HCT116 (cell line): ENCODE measurements at regions not wholly inside any gene's neighbourhood (a gene's known extent, or its start where the extent isn't known, plus 50 kb on each side); places are given as distances from the start of the nearest gene placed in this dataset.

ENCODE experiments used
- ATAC-seq: fragments of 200-7000 bp; cut with Tn5 transposase; 2 replicates; pipeline ENCODE4 v1.9.1; 2020; ENCODE audit warnings: mild to moderate bottlenecking, moderate library complexity
- BruUV-seq: library from RNA; stranded (reverse); fragments of 400-500 nt; replicated peaks from 2 replicates; lab custom pipeline; 2021; lab: Mats Ljungman, UMichigan
- CTCF ChIA-PET: fragments of 300-600 bp; sonication (Branson Sonifier 250); formaldehyde crosslinking; loops from one replicate; lab custom pipeline; 2021; ENCODE audit warnings: antibody characterized with exemption; lab: Charles Lee
- POLR2A ChIA-PET: fragments of 300-600, 350-600 bp; sonication (Branson Sonifier 250); formaldehyde crosslinking; loops from one replicate; lab custom pipeline; 2021; ENCODE audit warnings: antibody characterized with exemption; lab: Charles Lee
- RAD21 ChIA-PET, 2 experiments: fragments of 300-600 bp; sonication (Branson Sonifier 250); formaldehyde crosslinking; loops; one replicate each; lab custom pipeline; 2023; ENCODE audit warnings: low total read pairs in 2 of 2; ENCODE audit not compliant: uncharacterized antibody in 2 of 2, unreplicated experiment in 2 of 2, low non-redundant PET in 1 of 2; lab: Charles Lee
- DNase-seq: peaks from one replicate; pipeline ENCODE4 v3.0.0-alpha.2; 2010; ENCODE audit warnings: low read depth, low spot score
- H2AFZ ChIP-seq: fragments of 200-600 bp; shearing (Covaris generic), sonication (generic); 2 replicates; pipeline ENCODE4 v1.6.1; 2017; ENCODE audit warnings: low read depth, mixed run types, mixed read lengths, antibody characterized with exemption, low read length; ENCODE audit not compliant: poor library complexity, severe bottlenecking
- H3K27ac ChIP-seq: 2 replicates; pipeline ENCODE4 v1.5.1; 2012; ENCODE audit warnings: low read depth, low read length
- H3K27me3 ChIP-seq: fragments of 200-600 bp; sonication (generic); 2 replicates; pipeline ENCODE4 v1.6.1; 2016; ENCODE audit warnings: mixed run types, low read length, mixed read lengths; ENCODE audit not compliant: insufficient read depth
- H3K36me3 ChIP-seq, 2 experiments: fragments of 200-500 bp in 1 of 2; fragments of 200-600 bp in 1 of 2; sonication (Bioruptor generic) in 1 of 2; sonication (generic) in 1 of 2; 2 replicates each; pipeline versions ENCODE4 v1.5.1 to v1.6.1; 2014 to 2016; ENCODE audit warnings: low read length in 2 of 2, inconsistent platforms in 1 of 2, mixed read lengths in 1 of 2, mixed run types in 1 of 2; ENCODE audit not compliant: insufficient read depth in 2 of 2, control insufficient read depth in 1 of 2
- H3K4me1 ChIP-seq, 2 experiments: fragments of 200-600 bp in 1 of 2; sonication (generic) in 1 of 2; 2 replicates each; pipeline versions ENCODE4 v1.5.1 to v1.6.1; 2012 to 2017; ENCODE audit warnings: low read length in 2 of 2, inconsistent platforms in 1 of 2, mild to moderate bottlenecking in 1 of 2, mixed read lengths in 1 of 2, mixed run types in 1 of 2, moderate library complexity in 1 of 2; ENCODE audit not compliant: insufficient read depth in 2 of 2, control insufficient read depth in 1 of 2
- H3K4me2 ChIP-seq: fragments of 200-600 bp; sonication (generic); 2 replicates; pipeline ENCODE4 v1.6.1; 2017; ENCODE audit warnings: mixed run types, low read length, mixed read lengths
- H3K4me3 ChIP-seq, 2 experiments: fragments of 200-600 bp in 1 of 2; sonication (generic) in 1 of 2; replicated peaks in 1 of 2; 2 replicates each; pipeline ENCODE4 v1.5.1; 2011 to 2016; ENCODE audit warnings: low read length in 2 of 2, control low read depth in 1 of 2, low read depth in 1 of 2, mild to moderate bottlenecking in 1 of 2, mixed read lengths in 1 of 2, mixed run types in 1 of 2
- H3K79me2 ChIP-seq: fragments of 200-600 bp; sonication (generic); 2 replicates; pipeline ENCODE4 v1.6.1; 2017; ENCODE audit warnings: mild to moderate bottlenecking, mixed run types, low read length, moderate library complexity, mixed read lengths; ENCODE audit not compliant: insufficient read depth
- H3K9ac ChIP-seq: fragments of 200-600 bp; sonication (generic); 2 replicates; pipeline ENCODE4 v1.6.1; 2016; ENCODE audit warnings: low read length, mixed read lengths
- H3K9me2 ChIP-seq: fragments of 200-600 bp; sonication (generic), shearing (Covaris generic); 2 replicates; pipeline ENCODE4 v1.6.1; 2017; ENCODE audit warnings: mixed run types, mild to moderate bottlenecking, moderate library complexity; ENCODE audit not compliant: insufficient read depth
- H3K9me3 ChIP-seq, 2 experiments: fragments of 200-500 bp in 1 of 2; fragments of 200-600 bp in 1 of 2; sonication (Bioruptor generic) in 1 of 2; sonication (generic) in 1 of 2; 2 replicates each; pipeline ENCODE4 v1.6.1; 2014 to 2017; ENCODE audit warnings: low read length in 2 of 2, mixed read lengths in 2 of 2, inconsistent platforms in 1 of 2, low read depth in 1 of 2, mild to moderate bottlenecking in 1 of 2, mixed run types in 1 of 2, moderate library complexity in 1 of 2; ENCODE audit not compliant: control insufficient read depth in 1 of 2, insufficient read depth in 1 of 2
- H4K20me1 ChIP-seq: fragments of 200-600 bp; sonication (generic), shearing (Covaris generic); 2 replicates; pipeline ENCODE4 v1.6.1; 2017; ENCODE audit warnings: mixed run types, mild to moderate bottlenecking, moderate library complexity; ENCODE audit not compliant: insufficient read depth
- CBX3 ChIP-seq: IDR thresholded peaks from 2 replicates; pipeline ENCODE4 v1.6.1; 2012; ENCODE audit warnings: low read depth
- ELF1 ChIP-seq: IDR thresholded peaks from 2 replicates; pipeline ENCODE4 v1.6.1; 2012; ENCODE audit warnings: low read depth, borderline replicate concordance
- EZH2 ChIP-seq: fragments of 200-600 bp; sonication (generic); IDR thresholded peaks from 2 replicates; pipeline ENCODE4 v1.6.1; 2017; ENCODE audit warnings: antibody characterized with exemption, mixed run types
- EZH2phosphoT487 ChIP-seq: fragments of 200-600 bp; IDR thresholded peaks from 2 replicates; pipeline ENCODE4 v1.6.1; 2018; ENCODE audit warnings: antibody characterized with exemption, borderline replicate concordance
- FOSL1 ChIP-seq: IDR thresholded peaks from 2 replicates; pipeline ENCODE4 v1.6.1; 2012; ENCODE audit warnings: low read depth
- JUND ChIP-seq: IDR thresholded peaks from 2 replicates; pipeline ENCODE4 v1.6.1; 2012
- POLR2AphosphoS5 ChIP-seq: IDR thresholded peaks from 2 replicates; pipeline ENCODE4 v1.6.1; 2011; ENCODE audit warnings: mild to moderate bottlenecking, low read depth, low read length, moderate library complexity
- SP1 ChIP-seq: IDR thresholded peaks from 2 replicates; pipeline ENCODE4 v1.6.1; 2012; ENCODE audit warnings: low read depth
- SRF ChIP-seq: IDR thresholded peaks from 2 replicates; pipeline ENCODE4 v1.6.1; 2012; ENCODE audit warnings: low read depth
- TCF7L2 ChIP-seq: IDR thresholded peaks from 2 replicates; pipeline ENCODE4 v1.7.0; 2011; ENCODE audit warnings: borderline replicate concordance, inconsistent platforms; ENCODE audit not compliant: insufficient read depth, insufficient read length; ENCODE audit errors: extremely low read depth
- ZNF274 ChIP-seq: fragments of 200-500 bp; sonication (Bioruptor generic); IDR thresholded peaks from 2 replicates; pipeline ENCODE4 v1.6.1; 2014; ENCODE audit warnings: mild to moderate bottlenecking, low read depth, low read length, inconsistent platforms
- intact Hi-C: fragments of 100-400 bp; cut with micrococcal nuclease; formaldehyde crosslinking; loops from 2 replicates; pipeline ENCODE4 v1.10.0; 2022
- TF ChIP-seq, protein P1 (sequence below): IDR thresholded peaks from 2 replicates; pipeline ENCODE4 v1.6.1; 2011; ENCODE audit warnings: mild to moderate bottlenecking, low read length, moderate library complexity; ENCODE audit not compliant: insufficient replicate concordance; ENCODE audit errors: extremely low read depth
- TF ChIP-seq, protein P2 (sequence below): IDR thresholded peaks from 2 replicates; pipeline ENCODE4 v1.6.1; 2012; ENCODE audit warnings: low read depth

DNA sequence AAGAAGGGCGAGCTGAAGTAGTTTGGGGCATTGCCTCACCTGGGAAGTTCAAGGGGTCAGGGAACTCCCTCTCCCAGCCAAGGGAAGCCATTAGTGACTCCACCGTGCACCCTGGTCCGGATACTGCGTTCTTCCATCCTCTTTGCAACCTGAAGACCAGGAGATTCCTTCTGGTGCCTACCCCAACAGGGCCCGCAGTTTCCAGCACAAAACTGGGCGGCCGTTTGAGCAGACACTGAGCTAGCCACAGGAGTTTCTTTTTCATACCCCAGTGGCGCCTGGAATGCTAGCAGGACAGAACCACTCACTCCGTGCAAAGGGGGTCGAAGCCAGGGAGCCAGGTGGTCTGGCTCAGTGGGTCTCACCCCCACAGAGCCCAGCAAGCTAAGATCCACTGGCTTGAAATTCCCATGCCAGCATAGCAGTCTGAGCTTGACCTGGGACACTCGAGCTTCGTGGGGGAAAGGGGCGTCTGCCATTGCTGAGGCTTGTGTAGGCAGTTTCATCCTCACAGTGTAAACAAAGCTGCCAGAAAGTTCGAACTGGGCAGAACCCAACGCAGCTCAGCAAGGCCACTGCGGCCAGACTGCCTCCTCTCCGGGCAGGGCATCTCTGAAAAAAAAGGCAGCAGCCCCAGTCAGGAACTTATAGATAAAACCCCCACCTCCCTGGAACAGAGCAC is 1039.4 kb upstream of the IGFBP7 start:
- H3K9me3 ChIP-seq, result peaks cover 3 to 5% of the 10 kb centered on the region in 2 experiments; a peak in 2 of 4 replicates
- no peaks in the 10 kb centered on the region for H3K79me2 ChIP-seq
- CTCF ChIA-PET, result no interaction called here
- RAD21 ChIA-PET, result no interaction called here
- POLR2A ChIA-PET, result no interaction called here
- no peaks in the 10 kb centered on the region for H4K20me1 ChIP-seq
- no peaks in the 10 kb centered on the region for H3K36me3 ChIP-seq
- no peak overlapping the region for H3K9ac ChIP-seq
- TF ChIP-seq CBX3, result no peak
- TF ChIP-seq SRF, result no peak
- no peak for TF ChIP-seq EZH2phosphoT487
- no peak for TF ChIP-seq JUND
- no peak for TF ChIP-seq ELF1
- no peak for TF ChIP-seq TCF7L2
- TF ChIP-seq, all 23 proteins: peak for 0
- no TSS peak for BruUV-seq
- intact Hi-C loops, result no loop called here
- no peak overlapping the region for H3K4me3 ChIP-seq
- H3K4me1 ChIP-seq, result no peaks in the 10 kb centered on the region
- no peak overlapping the region for H3K4me2 ChIP-seq
- ATAC-seq, result no peak
- no peaks in the 10 kb centered on the region for H3K27me3 ChIP-seq
- DNase-seq, result no peak
- H3K27ac ChIP-seq, result no peak overlapping the region
- H2AFZ ChIP-seq, result no peak overlapping the region
- H3K9me2 ChIP-seq, result no peaks in the 10 kb centered on the region

DNA sequence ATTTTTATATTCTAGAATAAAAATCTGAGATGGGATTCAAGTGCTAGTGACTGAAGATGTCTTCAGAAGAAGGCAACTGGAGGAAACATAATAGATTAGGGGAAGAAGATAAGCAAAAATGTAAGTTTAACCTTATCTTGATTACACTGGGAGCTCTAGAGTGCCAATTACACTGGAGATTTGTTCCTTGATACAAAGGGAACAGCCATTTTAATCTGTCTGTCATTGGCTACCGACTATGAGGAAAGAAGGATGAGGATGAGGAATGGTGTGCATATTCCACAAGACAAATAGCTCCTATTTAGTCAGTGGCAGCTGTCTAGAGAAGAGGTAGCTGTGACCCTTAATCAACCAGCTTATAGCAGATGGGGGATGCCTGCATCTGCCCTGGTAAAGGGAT is 1034.5 kb upstream of the IGFBP7 start:
- intact Hi-C loops, result no loop called here

More for the DNA sequence above, 1034.5 kb upstream of the IGFBP7 start:
- no peaks in the 10 kb centered on the region for H3K4me1 ChIP-seq
- no TSS peak for BruUV-seq
- ChIA-PET CTCF (no interaction called here), POLR2A (no interaction called here), RAD21 (no interaction called here)
- no peak overlapping the region for H2AFZ ChIP-seq
- no peak overlapping the region for H3K9ac ChIP-seq
- H3K36me3 ChIP-seq, result no peaks in the 10 kb centered on the region
- H3K9me2 ChIP-seq, result no peaks in the 10 kb centered on the region
- H3K9me3 ChIP-seq, result peaks cover 5 to 7% of the 10 kb centered on the region in 2 experiments; a peak in 3 of 4 replicates
- no peak overlapping the region for H3K4me2 ChIP-seq
- no peaks in the 10 kb centered on the region for H4K20me1 ChIP-seq
- no peaks in the 10 kb centered on the region for H3K79me2 ChIP-seq
- no peak for TF ChIP-seq POLR2AphosphoS5
- TF ChIP-seq, protein P1, sequence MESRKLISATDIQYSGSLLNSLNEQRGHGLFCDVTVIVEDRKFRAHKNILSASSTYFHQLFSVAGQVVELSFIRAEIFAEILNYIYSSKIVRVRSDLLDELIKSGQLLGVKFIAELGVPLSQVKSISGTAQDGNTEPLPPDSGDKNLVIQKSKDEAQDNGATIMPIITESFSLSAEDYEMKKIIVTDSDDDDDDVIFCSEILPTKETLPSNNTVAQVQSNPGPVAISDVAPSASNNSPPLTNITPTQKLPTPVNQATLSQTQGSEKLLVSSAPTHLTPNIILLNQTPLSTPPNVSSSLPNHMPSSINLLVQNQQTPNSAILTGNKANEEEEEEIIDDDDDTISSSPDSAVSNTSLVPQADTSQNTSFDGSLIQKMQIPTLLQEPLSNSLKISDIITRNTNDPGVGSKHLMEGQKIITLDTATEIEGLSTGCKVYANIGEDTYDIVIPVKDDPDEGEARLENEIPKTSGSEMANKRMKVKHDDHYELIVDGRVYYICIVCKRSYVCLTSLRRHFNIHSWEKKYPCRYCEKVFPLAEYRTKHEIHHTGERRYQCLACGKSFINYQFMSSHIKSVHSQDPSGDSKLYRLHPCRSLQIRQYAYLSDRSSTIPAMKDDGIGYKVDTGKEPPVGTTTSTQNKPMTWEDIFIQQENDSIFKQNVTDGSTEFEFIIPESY, result no peak
- TF ChIP-seq, protein P2, sequence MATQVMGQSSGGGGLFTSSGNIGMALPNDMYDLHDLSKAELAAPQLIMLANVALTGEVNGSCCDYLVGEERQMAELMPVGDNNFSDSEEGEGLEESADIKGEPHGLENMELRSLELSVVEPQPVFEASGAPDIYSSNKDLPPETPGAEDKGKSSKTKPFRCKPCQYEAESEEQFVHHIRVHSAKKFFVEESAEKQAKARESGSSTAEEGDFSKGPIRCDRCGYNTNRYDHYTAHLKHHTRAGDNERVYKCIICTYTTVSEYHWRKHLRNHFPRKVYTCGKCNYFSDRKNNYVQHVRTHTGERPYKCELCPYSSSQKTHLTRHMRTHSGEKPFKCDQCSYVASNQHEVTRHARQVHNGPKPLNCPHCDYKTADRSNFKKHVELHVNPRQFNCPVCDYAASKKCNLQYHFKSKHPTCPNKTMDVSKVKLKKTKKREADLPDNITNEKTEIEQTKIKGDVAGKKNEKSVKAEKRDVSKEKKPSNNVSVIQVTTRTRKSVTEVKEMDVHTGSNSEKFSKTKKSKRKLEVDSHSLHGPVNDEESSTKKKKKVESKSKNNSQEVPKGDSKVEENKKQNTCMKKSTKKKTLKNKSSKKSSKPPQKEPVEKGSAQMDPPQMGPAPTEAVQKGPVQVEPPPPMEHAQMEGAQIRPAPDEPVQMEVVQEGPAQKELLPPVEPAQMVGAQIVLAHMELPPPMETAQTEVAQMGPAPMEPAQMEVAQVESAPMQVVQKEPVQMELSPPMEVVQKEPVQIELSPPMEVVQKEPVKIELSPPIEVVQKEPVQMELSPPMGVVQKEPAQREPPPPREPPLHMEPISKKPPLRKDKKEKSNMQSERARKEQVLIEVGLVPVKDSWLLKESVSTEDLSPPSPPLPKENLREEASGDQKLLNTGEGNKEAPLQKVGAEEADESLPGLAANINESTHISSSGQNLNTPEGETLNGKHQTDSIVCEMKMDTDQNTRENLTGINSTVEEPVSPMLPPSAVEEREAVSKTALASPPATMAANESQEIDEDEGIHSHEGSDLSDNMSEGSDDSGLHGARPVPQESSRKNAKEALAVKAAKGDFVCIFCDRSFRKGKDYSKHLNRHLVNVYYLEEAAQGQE, result no peak
- no peak for TF ChIP-seq ZNF274
- TF ChIP-seq TCF7L2, result no peak
- TF ChIP-seq FOSL1, result no peak
- no peak for TF ChIP-seq EZH2
- no peak for TF ChIP-seq SP1
- H3K4me3 ChIP-seq, result no peak overlapping the region
- ATAC-seq, result no peak
- no peak for DNase-seq
- no peak overlapping the region for H3K27ac ChIP-seq
- no peaks in the 10 kb centered on the region for H3K27me3 ChIP-seq
